ENCODE measurements at regions not wholly inside any gene's neighbourhood (a gene's known extent, or its start where the extent isn't known, plus 50 kb on each side); places are given as distances from the start of the nearest gene placed in this dataset.

DNA sequence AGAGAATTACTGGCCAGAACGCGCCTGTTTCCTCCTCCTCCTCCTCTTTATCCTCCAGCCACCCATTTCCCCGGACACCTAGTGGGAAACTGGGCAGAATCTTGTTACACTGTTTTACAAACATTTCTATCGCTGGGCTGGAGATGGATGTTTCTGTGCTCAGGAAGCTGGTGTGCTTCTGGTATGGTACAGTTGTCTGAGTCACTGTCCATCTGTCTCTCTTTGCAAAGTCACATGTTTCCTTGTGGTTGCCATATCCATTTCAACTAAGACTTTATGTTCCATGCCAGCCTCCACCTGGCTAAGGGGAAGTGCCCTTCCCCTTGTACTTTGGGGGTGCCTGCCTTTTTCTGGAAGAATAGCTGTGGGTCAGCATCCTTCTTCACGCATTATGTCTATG lies 52.9 kb upstream of the SLC22A16 start:
- Mint-ChIP-seq H3K4me1 (ENCODE audit: low read depth) (no peaks in the 10 kb centered on the region), H3K4me3 (no peak overlapping the region), H3K9me3 (no peaks in the 10 kb centered on the region), H3K27ac (no peak overlapping the region), H3K27me3 (no peaks in the 10 kb centered on the region), H3K36me3 (ENCODE audit: low read depth) (no peaks in the 10 kb centered on the region)
- intact Hi-C loops (cut with DNase I, micrococcal nuclease): loop anchor here (1.0 to 10.0 kb wide), 4 partner anchors 348 to 1633 kb away; no protein-coding TSS in a partner anchor
- H3K9me3 ChIP-seq (ENCODE audit: control insufficient read depth in 1 of 2, insufficient read depth in 1 of 2, low read length in 2 of 2): no peaks in the 10 kb centered on the region
- ChIA-PET CTCF (interaction anchor here (1.6 kb wide), 1 partner anchor 471 kb away, joined by 4 read pairs; no protein-coding TSS in a partner anchor), POLR2A (no interaction called here)
- DNase-seq: peak in 1 of 14 experiments; percentile 7
- H3K4me3 ChIP-seq (ENCODE audit: low read length): no peak overlapping the region
- H3K4me1 ChIP-seq (ENCODE audit: insufficient read depth, low read length): no peaks in the 10 kb centered on the region
- no peak for TF ChIP-seq CTCF (IDR thresholded peaks at IDR 0.05)
- H3K36me3 ChIP-seq (ENCODE audit: insufficient read depth, low read length): no peaks in the 10 kb centered on the region
- H3K27me3 ChIP-seq (ENCODE audit: control insufficient read depth in 1 of 2, insufficient read depth in 2 of 2, low read length in 2 of 2): no peaks in the 10 kb centered on the region
- no peak for ATAC-seq (ENCODE audit: poor library complexity)
- H3K27ac ChIP-seq (ENCODE audit: low read depth in 1 of 2, low read length in 2 of 2): no peak overlapping the region

GRCh38 chr6:110528930-110529325 lies 52.5 kb upstream of the SLC22A16 start:
- no peak for DNase-seq
- H3K4me1 Mint-ChIP-seq (ENCODE audit: low read depth): no peaks in the 10 kb centered on the region
- Histone ChIP-seq H3K27ac (ENCODE audit: low read depth in 1 of 2, low read length in 2 of 2) (no peak overlapping the region), H3K4me1 (ENCODE audit: insufficient read depth, low read length) (no peaks in the 10 kb centered on the region), H3K4me3 (ENCODE audit: low read length) (no peak overlapping the region), H3K27me3 (ENCODE audit: control insufficient read depth in 1 of 2, insufficient read depth in 2 of 2, low read length in 2 of 2) (no peaks in the 10 kb centered on the region), H3K36me3 (ENCODE audit: insufficient read depth, low read length) (no peaks in the 10 kb centered on the region), H3K9me3 (ENCODE audit: control insufficient read depth in 1 of 2, insufficient read depth in 1 of 2, low read length in 2 of 2) (no peaks in the 10 kb centered on the region)
- no peak for TF ChIP-seq CTCF (IDR thresholded peaks at IDR 0.05)
- ATAC-seq (ENCODE audit: poor library complexity): no peak
- no peak overlapping the region for H3K27ac Mint-ChIP-seq
- H3K27me3 Mint-ChIP-seq: no peaks in the 10 kb centered on the region
- CTCF ChIA-PET: interaction anchor here (1.6 kb wide), 1 partner anchor 471 kb away, joined by 4 read pairs; no protein-coding TSS in a partner anchor
- intact Hi-C loops (cut with DNase I, micrococcal nuclease): loop anchor here (1.0 to 10.0 kb wide), 6 partner anchors 153 to 1633 kb away; no protein-coding TSS in a partner anchor
- no peaks in the 10 kb centered on the region for H3K36me3 Mint-ChIP-seq (ENCODE audit: low read depth)
- no peak overlapping the region for H3K4me3 Mint-ChIP-seq
- POLR2A ChIA-PET: no interaction called here
- H3K9me3 Mint-ChIP-seq: no peaks in the 10 kb centered on the region

- ChIA-PET POLR2A (no interaction called here), CTCF (interaction anchor here (0.7 to 1.7 kb wide), 3 partner anchors 26 to 472 kb away, joined by 3 to 4 read pairs (median 3); no protein-coding TSS in a partner anchor)
- TF ChIP-seq CTCF (IDR thresholded peaks at IDR 0.05): peak; percentile 84
Observed at GRCh38 chr6:110528101-110528929, 51.9 kb upstream of the SLC22A16 start.

More at GRCh38 chr6:110528101-110528929, 51.9 kb upstream of the SLC22A16 start:
- DNase-seq (peak in 13 of 14 experiments; percentile 8 to 78 (median 25)), ATAC-seq (ENCODE audit: poor library complexity) (peak; percentile 70)
- H3K36me3 Mint-ChIP-seq (ENCODE audit: low read depth): no peaks in the 10 kb centered on the region
- no peaks in the 10 kb centered on the region for H3K9me3 ChIP-seq (ENCODE audit: control insufficient read depth in 1 of 2, insufficient read depth in 1 of 2, low read length in 2 of 2)
- no peaks in the 10 kb centered on the region for H3K27me3 Mint-ChIP-seq
- no peaks in the 10 kb centered on the region for H3K9me3 Mint-ChIP-seq
- no peaks in the 10 kb centered on the region for H3K36me3 ChIP-seq (ENCODE audit: insufficient read depth, low read length)
- no peak overlapping the region for H3K4me3 Mint-ChIP-seq
- intact Hi-C loops (cut with DNase I, micrococcal nuclease): loop anchor here (1.0 to 10.0 kb wide), 6 partner anchors 154 to 1634 kb away; no protein-coding TSS in a partner anchor
- H3K27me3 ChIP-seq (ENCODE audit: control insufficient read depth in 1 of 2, insufficient read depth in 2 of 2, low read length in 2 of 2): no peaks in the 10 kb centered on the region
- H3K27ac ChIP-seq (ENCODE audit: low read depth in 1 of 2, low read length in 2 of 2): no peak overlapping the region
- no peak overlapping the region for H3K27ac Mint-ChIP-seq
- H3K4me1 Mint-ChIP-seq (ENCODE audit: low read depth): no peaks in the 10 kb centered on the region
- no peaks in the 10 kb centered on the region for H3K4me1 ChIP-seq (ENCODE audit: insufficient read depth, low read length)
- H3K4me3 ChIP-seq (ENCODE audit: low read length): no peak overlapping the region

Data from CD4-positive, alpha-beta T cell (primary cell).